Endothelial cell of umbilical vein (primary cell): ENCODE measurements at regions not wholly inside any gene's neighbourhood (a gene's known extent, or its start where the extent isn't known, plus 50 kb on each side); places are given as distances from the start of the nearest gene placed in this dataset.
"Not testable (repeated sequence)": the region's sequence is repeated elsewhere in the genome, so short reads cannot be mapped to it uniquely, and the experiment has no call there.

ENCODE experiments used
- BruUV-seq: library from RNA; stranded (reverse); fragments of 400-500 nt; replicated peaks from 2 replicates; lab custom pipeline; 2021; lab: Mats Ljungman, UMichigan
- CTCF ChIA-PET: fragments of 300-600, 350-600 bp; sonication (Branson Sonifier 250); formaldehyde crosslinking; loops from one replicate; lab custom pipeline; 2021; ENCODE audit warnings: antibody characterized with exemption, inconsistent platforms; lab: Charles Lee
- POLR2A ChIA-PET: fragments of 300-600, 350-600 bp; sonication (Branson Sonifier 250); formaldehyde crosslinking; loops from one replicate; lab custom pipeline; 2021; ENCODE audit warnings: antibody characterized with exemption, inconsistent platforms; lab: Charles Lee
- DNase-seq: peaks from one replicate; pipeline ENCODE4 v3.0.0-alpha.2; 2011; ENCODE audit warnings: low read depth, low spot score
- FAIRE-seq: peaks from 2 replicates; lab custom pipeline; 2011; peaks lifted over from hg19 to GRCh38; lab: Jason Lieb, UNC
- H2AFZ ChIP-seq: 2 replicates; pipeline ENCODE4 v1.6.0; 2012; ENCODE audit warnings: low read depth, low read length, control low read depth, inconsistent platforms
- H3K27ac ChIP-seq: 2 replicates; pipeline ENCODE4 v1.5.1; 2011; ENCODE audit warnings: low read depth, mild to moderate bottlenecking, control low read depth, low read length, moderate library complexity; ENCODE audit not compliant: insufficient read depth
- H3K27me3 ChIP-seq, 2 experiments: 2 replicates each; pipeline versions ENCODE4 v1.6.0 to v1.6.1; 2011; ENCODE audit warnings: low read length in 2 of 2, mixed read lengths in 1 of 2; ENCODE audit not compliant: control insufficient read depth in 2 of 2, insufficient read depth in 2 of 2
- H3K36me3 ChIP-seq, 2 experiments: 2 replicates in 1 of 2; 3 replicates in 1 of 2; pipeline ENCODE4 v1.5.1; 2011; ENCODE audit warnings: low read length in 2 of 2, mild to moderate bottlenecking in 1 of 2, moderate library complexity in 1 of 2; ENCODE audit not compliant: control insufficient read depth in 2 of 2, insufficient read depth in 2 of 2; ENCODE audit errors: extremely low read depth in 1 of 2
- H3K4me1 ChIP-seq: 3 replicates; pipeline ENCODE4 v1.5.1; 2011; ENCODE audit warnings: mild to moderate bottlenecking, low read length; ENCODE audit not compliant: control insufficient read depth, insufficient read depth; ENCODE audit errors: extremely low read depth
- H3K4me2 ChIP-seq: 2 replicates; pipeline ENCODE4 v1.6.1; 2011; ENCODE audit warnings: low read length, control low read depth, mixed read lengths; ENCODE audit not compliant: insufficient read depth
- H3K4me3 ChIP-seq, 3 experiments: fragments of 200-600 bp in 1 of 3; sonication (generic), shearing (Covaris generic) in 1 of 3; replicated peaks in 1 of 3; 2 replicates each; pipeline ENCODE4 v1.5.1; 2011 to 2016; ENCODE audit warnings: control low read depth in 3 of 3, low read length in 3 of 3, mild to moderate bottlenecking in 2 of 3, inconsistent platforms in 1 of 3, low read depth in 1 of 3, moderate library complexity in 1 of 3; ENCODE audit not compliant: insufficient read depth in 1 of 3
- H3K79me2 ChIP-seq: 2 replicates; pipeline ENCODE4 v1.6.0; 2012; ENCODE audit warnings: low read length, inconsistent platforms; ENCODE audit not compliant: control insufficient read depth, insufficient read depth
- H3K9ac ChIP-seq: replicated peaks from 2 replicates; pipeline ENCODE3; 2011; ENCODE audit warnings: low read length, control low read depth; ENCODE audit not compliant: insufficient read depth; ENCODE audit errors: extremely low read depth
- H3K9me1 ChIP-seq: replicated peaks from 3 replicates; pipeline ENCODE4 v1.6.0; 2011; ENCODE audit warnings: mild to moderate bottlenecking, low read length; ENCODE audit not compliant: control insufficient read depth, insufficient read depth; ENCODE audit errors: extremely low read depth
- H3K9me3 ChIP-seq: replicated peaks from 2 replicates; pipeline ENCODE4 v1.5.1; 2012; ENCODE audit warnings: low read length, inconsistent platforms; ENCODE audit not compliant: control insufficient read depth, insufficient read depth
- H4K20me1 ChIP-seq: replicated peaks from 2 replicates; pipeline ENCODE3; 2011; ENCODE audit warnings: mild to moderate bottlenecking, low read length; ENCODE audit not compliant: control insufficient read depth, insufficient read depth; ENCODE audit errors: extremely low read depth
- CTCF ChIP-seq, 2 donors: IDR thresholded peaks; 1 replicate in 1 of 2; 2 replicates in 1 of 2; pipeline ENCODE4 v1.5.1; 2011; ENCODE audit warnings: low read length in 2 of 2, mild to moderate bottlenecking in 2 of 2, moderate library complexity in 2 of 2, control low read depth in 1 of 2, inconsistent platforms in 1 of 2, low read depth in 1 of 2; ENCODE audit not compliant: insufficient read depth in 1 of 2; ENCODE audit errors: extremely low read depth in 1 of 2
- EZH2 ChIP-seq: IDR thresholded peaks from 2 replicates; pipeline ENCODE4 v1.6.1; 2012; ENCODE audit warnings: borderline replicate concordance, low read depth, mild to moderate bottlenecking, moderate library complexity, low read length, inconsistent platforms; ENCODE audit not compliant: severe bottlenecking
- FOS ChIP-seq: IDR thresholded peaks from 2 replicates; pipeline ENCODE4 v1.6.1; 2011; ENCODE audit warnings: mild to moderate bottlenecking, low read length, moderate library complexity, borderline replicate concordance; ENCODE audit not compliant: insufficient read depth
- GATA2 ChIP-seq: IDR thresholded peaks from 2 replicates; pipeline ENCODE4 v1.7.0; 2011; ENCODE audit warnings: low read depth, mild to moderate bottlenecking, moderate library complexity, mixed read lengths, low read length; ENCODE audit not compliant: insufficient read length, insufficient read depth
- JUN ChIP-seq: IDR thresholded peaks from 2 replicates; pipeline ENCODE4 v1.6.1; 2011; ENCODE audit warnings: borderline replicate concordance, low read depth; ENCODE audit not compliant: insufficient read length, insufficient read depth
- MAX ChIP-seq: IDR thresholded peaks from 2 replicates; pipeline ENCODE4 v1.6.1; 2011; ENCODE audit not compliant: insufficient read depth, insufficient read length
- MYC ChIP-seq: IDR thresholded peaks from one replicate; pipeline ENCODE4 v1.6.1; 2011; ENCODE audit warnings: mild to moderate bottlenecking, low read depth, low read length
- POLR2A ChIP-seq: IDR thresholded peaks from 2 replicates; pipeline ENCODE4 v1.6.1; 2012; ENCODE audit warnings: low read depth, mild to moderate bottlenecking, control low read depth, low read length
- POLR2AphosphoS5 ChIP-seq: IDR thresholded peaks from 2 replicates; pipeline ENCODE4 v1.6.1; 2012; ENCODE audit warnings: low read depth, mild to moderate bottlenecking, control low read depth, low read length, moderate library complexity; ENCODE audit not compliant: insufficient read depth
- dilution Hi-C: fragments of 300-500 bp; cut with MboI; formaldehyde crosslinking; loops from one replicate; pipeline ENCODE4 v1.15.0; 2019; ENCODE audit warnings: low sequenced_read_pairs; ENCODE audit not compliant: extremely low pct_ligation_motif_present
- intact Hi-C: fragments of 100-400 bp; cut with micrococcal nuclease; formaldehyde crosslinking; loops from one replicate; pipeline ENCODE4 v1.10.0; 2022

GRCh38 chr2:208609166-208609804, 202.7 kb downstream of the PTH2R start:
- TF ChIP-seq JUN (no peak), CTCF (IDR thresholded peaks at IDR 0.05; ENCODE audit: extremely low read depth in 1 of 2, insufficient read depth in 1 of 2, low read depth in 1 of 2, low read length in 2 of 2) (no peak), FOS (no peak), MYC (no peak), MAX (no peak), EZH2 (no peak), POLR2A (no peak), GATA2 (no peak), POLR2AphosphoS5 (no peak)
- ChIA-PET POLR2A (no interaction called here), CTCF (no interaction called here)
- H3K4me2 ChIP-seq, result no peak overlapping the region
- no peak overlapping the region for H3K4me3 ChIP-seq
- intact Hi-C loops (no loop called here), dilution Hi-C loops (no loop called here)
- H3K9ac ChIP-seq, result no peak overlapping the region
- H3K9me1 ChIP-seq, result no peaks in the 10 kb centered on the region
- BruUV-seq, result no TSS peak
- H3K36me3 ChIP-seq, result no peaks in the 10 kb centered on the region
- no peak for FAIRE-seq
- H3K79me2 ChIP-seq, result no peaks in the 10 kb centered on the region
- H4K20me1 ChIP-seq, result no peaks in the 10 kb centered on the region
- no peaks in the 10 kb centered on the region for H3K27me3 ChIP-seq
- no peaks in the 10 kb centered on the region for H3K4me1 ChIP-seq
- no peak for DNase-seq
- peaks cover 2% of the 10 kb centered on the region for H3K9me3 ChIP-seq
- H2AFZ ChIP-seq, result no peak overlapping the region
- no peak overlapping the region for H3K27ac ChIP-seq

GRCh38 chr2:208615675-208616074, 209.1 kb downstream of the PTH2R start:
- H3K36me3 ChIP-seq, CTCF ChIA-PET, dilution Hi-C loops, POLR2A ChIA-PET, DNase-seq, H3K9ac ChIP-seq, H3K27me3 ChIP-seq, H2AFZ ChIP-seq, H3K4me3 ChIP-seq, H3K27ac ChIP-seq, H3K9me3 ChIP-seq, BruUV-seq, H3K4me2 ChIP-seq, H3K9me1 ChIP-seq, H3K4me1 ChIP-seq, H3K79me2 ChIP-seq, H4K20me1 ChIP-seq, intact Hi-C loops, FAIRE-seq: not testable (repeated sequence)
